ENCODE measurements at regions not wholly inside any gene's neighbourhood (a gene's known extent, or its start where the extent isn't known, plus 50 kb on each side); places are given as distances from the start of the nearest gene placed in this dataset.

DNA sequence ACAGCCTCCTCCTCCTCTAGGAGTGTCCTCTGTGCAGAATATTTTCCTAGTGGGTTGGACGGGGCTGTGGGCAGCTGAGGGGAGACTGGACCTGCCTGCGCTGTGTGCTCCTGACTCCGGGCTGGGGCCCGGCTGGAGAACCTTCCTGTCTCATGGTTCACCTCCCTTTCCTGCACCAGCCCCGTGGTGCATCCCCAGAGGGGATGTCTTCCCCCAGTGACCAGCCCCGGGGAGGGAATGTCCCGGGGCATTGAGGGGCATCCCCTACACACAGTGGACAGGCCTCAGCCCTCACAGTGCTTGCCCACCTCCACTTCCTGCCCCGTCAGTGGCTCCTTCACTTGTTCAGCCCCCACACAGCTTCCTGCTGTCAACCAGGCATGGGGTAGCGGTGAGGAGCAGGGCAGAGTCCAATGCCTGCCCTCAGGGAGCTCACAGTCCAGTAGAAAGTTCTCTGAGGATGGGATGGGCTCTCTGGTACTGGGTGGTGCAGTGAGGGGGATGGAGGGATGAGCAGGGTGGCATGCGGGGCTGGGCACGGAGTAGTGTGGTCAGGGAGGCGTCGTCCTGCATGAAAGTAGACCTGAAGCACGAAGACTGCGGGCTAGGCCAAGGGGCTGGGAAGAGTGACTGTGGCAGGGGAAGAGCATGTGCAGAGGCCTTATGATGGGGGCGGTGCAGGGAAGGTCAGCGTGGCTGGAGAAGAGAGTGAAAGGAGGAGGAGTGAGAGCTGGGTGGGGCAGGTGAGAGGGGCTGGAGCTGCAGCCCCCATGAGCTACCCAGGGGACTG, 52.1 kb upstream of the PITX1 start:
- Histone ChIP-seq H3K79me2 (ENCODE audit: insufficient read depth, low read depth) (no peaks in the 10 kb centered on the region), H3K4me1 (ENCODE audit: low read depth, poor library complexity, severe bottlenecking) (no peaks in the 10 kb centered on the region), H3K9ac (no peak overlapping the region), H3K4me2 (no peak overlapping the region), H3K27me3 (ENCODE audit: insufficient read depth, low read depth) (no peaks in the 10 kb centered on the region), H4K20me1 (ENCODE audit: insufficient read depth) (no peaks in the 10 kb centered on the region), H3K36me3 (ENCODE audit: insufficient read depth) (no peaks in the 10 kb centered on the region), H2AFZ (ENCODE audit: low read depth) (no peak overlapping the region), H3K27ac (no peak overlapping the region), H3K4me3 (IDR thresholded peaks at IDR 0.05; ENCODE audit: insufficient read depth, low read depth, low read length) (no peak overlapping the region)
- TF ChIP-seq, protein P1, sequence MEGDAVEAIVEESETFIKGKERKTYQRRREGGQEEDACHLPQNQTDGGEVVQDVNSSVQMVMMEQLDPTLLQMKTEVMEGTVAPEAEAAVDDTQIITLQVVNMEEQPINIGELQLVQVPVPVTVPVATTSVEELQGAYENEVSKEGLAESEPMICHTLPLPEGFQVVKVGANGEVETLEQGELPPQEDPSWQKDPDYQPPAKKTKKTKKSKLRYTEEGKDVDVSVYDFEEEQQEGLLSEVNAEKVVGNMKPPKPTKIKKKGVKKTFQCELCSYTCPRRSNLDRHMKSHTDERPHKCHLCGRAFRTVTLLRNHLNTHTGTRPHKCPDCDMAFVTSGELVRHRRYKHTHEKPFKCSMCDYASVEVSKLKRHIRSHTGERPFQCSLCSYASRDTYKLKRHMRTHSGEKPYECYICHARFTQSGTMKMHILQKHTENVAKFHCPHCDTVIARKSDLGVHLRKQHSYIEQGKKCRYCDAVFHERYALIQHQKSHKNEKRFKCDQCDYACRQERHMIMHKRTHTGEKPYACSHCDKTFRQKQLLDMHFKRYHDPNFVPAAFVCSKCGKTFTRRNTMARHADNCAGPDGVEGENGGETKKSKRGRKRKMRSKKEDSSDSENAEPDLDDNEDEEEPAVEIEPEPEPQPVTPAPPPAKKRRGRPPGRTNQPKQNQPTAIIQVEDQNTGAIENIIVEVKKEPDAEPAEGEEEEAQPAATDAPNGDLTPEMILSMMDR (conservative IDR thresholded peaks at IDR 0.05; ENCODE audit: low read depth, low read length) = no peak

DNA sequence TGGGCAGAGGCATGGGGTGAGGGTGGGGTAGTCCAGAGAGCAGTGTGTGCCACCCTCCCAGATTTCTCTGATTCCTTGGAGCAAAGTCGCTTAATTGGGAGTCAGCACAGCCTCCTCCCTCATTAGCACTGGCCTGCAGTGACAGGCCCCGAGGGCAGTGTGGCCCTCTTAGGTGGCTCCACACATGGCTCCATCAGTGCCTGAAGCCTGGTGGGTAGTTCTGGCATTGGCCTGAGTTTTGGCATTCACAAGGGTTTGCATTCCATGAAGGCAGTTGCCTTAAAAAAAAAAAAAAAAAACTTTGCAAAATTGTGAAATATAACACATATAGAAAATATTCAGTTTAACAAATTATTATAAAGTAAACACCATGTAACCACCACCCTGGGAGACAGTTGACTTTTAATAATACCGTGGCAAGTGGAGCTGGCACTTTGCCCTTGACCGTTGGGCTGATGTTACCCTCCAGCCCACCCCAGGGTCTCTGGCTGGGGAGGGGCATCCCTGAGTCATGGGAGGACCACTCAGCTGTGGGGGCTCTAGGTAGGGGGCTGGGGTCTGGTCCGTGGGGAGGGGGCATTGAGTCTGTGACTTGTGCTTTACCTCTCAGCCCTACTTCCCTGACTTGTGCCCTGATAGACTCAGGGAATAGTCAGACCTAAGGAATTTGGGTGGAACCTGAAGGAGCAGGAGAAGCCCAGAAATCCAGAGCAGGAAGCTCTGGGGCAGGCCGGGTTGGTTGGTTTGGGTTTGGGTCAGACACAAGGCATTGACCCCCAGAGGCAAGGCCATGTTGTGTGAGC, 51.3 kb upstream of the PITX1 start:
- no peak overlapping the region for H3K27ac ChIP-seq
- H3K27me3 ChIP-seq (ENCODE audit: insufficient read depth, low read depth) = no peaks in the 10 kb centered on the region
- no peak overlapping the region for H3K4me3 ChIP-seq (IDR thresholded peaks at IDR 0.05; ENCODE audit: insufficient read depth, low read depth, low read length)
- TF ChIP-seq, protein P1 (conservative IDR thresholded peaks at IDR 0.05; ENCODE audit: low read depth, low read length) = no peak
- H3K4me2 ChIP-seq = no peak overlapping the region
- no peak overlapping the region for H2AFZ ChIP-seq (ENCODE audit: low read depth)
- H3K4me1 ChIP-seq (ENCODE audit: low read depth, poor library complexity, severe bottlenecking) = no peaks in the 10 kb centered on the region
- H3K36me3 ChIP-seq (ENCODE audit: insufficient read depth) = no peaks in the 10 kb centered on the region
- no peaks in the 10 kb centered on the region for H3K79me2 ChIP-seq (ENCODE audit: insufficient read depth, low read depth)
- H3K9ac ChIP-seq = no peak overlapping the region
- H4K20me1 ChIP-seq (ENCODE audit: insufficient read depth) = no peaks in the 10 kb centered on the region
